GM23338 (cell line): ENCODE measurements at regions not wholly inside any gene's neighbourhood (a gene's known extent, or its start where the extent isn't known, plus 50 kb on each side); places are given as distances from the start of the nearest gene placed in this dataset.

Experiments
- ATAC-seq: fragments of 200-7000 bp; cut with Tn5 transposase; 3 replicates; pipeline ENCODE4 v1.9.1; 2020
- DNase-seq: peaks from one replicate; pipeline ENCODE4 v3.0.0-alpha.2; 2015; ENCODE audit warnings: low spot score
- H2AFZ ChIP-seq: fragments of 200-600 bp; sonication (generic); 2 replicates; pipeline ENCODE4 v1.8.0; 2016; ENCODE audit warnings: antibody characterized with exemption, mild to moderate bottlenecking, moderate library complexity
- H3F3A ChIP-seq: fragments of 200-600 bp; sonication (generic); replicated peaks from 2 replicates; pipeline ENCODE4 v1.8.0; 2017; ENCODE audit warnings: antibody characterized with exemption, mixed run types, low read depth
- H3K27ac ChIP-seq: fragments of 200-600 bp; sonication (generic); 2 replicates; pipeline ENCODE4 v1.6.1; 2016; ENCODE audit warnings: low read depth
- H3K27me3 ChIP-seq: fragments of 200-600 bp; sonication (generic); 2 replicates; pipeline ENCODE4 v1.8.0; 2016; ENCODE audit warnings: mild to moderate bottlenecking, mixed run types, moderate library complexity; ENCODE audit not compliant: insufficient read depth
- H3K36me3 ChIP-seq: fragments of 200-600 bp; sonication (generic); 2 replicates; pipeline ENCODE4 v1.8.0; 2016; ENCODE audit warnings: mild to moderate bottlenecking; ENCODE audit not compliant: insufficient read depth
- H3K4me1 ChIP-seq: fragments of 200-600 bp; sonication (generic); 2 replicates; pipeline ENCODE4 v1.8.0; 2016; ENCODE audit warnings: mild to moderate bottlenecking, moderate library complexity; ENCODE audit not compliant: insufficient read depth
- H3K4me2 ChIP-seq: fragments of 200-600 bp; sonication (generic); 2 replicates; pipeline ENCODE4 v1.7.1; 2017; ENCODE audit warnings: mixed run types
- H3K4me3 ChIP-seq: fragments of 200-600 bp; sonication (generic); 2 replicates; pipeline ENCODE4 v1.6.1; 2016; ENCODE audit warnings: mixed run types
- H3K79me2 ChIP-seq: fragments of 200-600 bp; sonication (generic); replicated peaks from 2 replicates; pipeline ENCODE4 v1.8.0; 2017; ENCODE audit warnings: mild to moderate bottlenecking; ENCODE audit not compliant: insufficient read depth
- H3K9me2 ChIP-seq: fragments of 200-600 bp; sonication (generic); 2 replicates; pipeline ENCODE4 v1.8.0; 2017; ENCODE audit not compliant: insufficient read depth
- H4K20me1 ChIP-seq: fragments of 200-600 bp; sonication (generic); replicated peaks from 2 replicates; pipeline ENCODE4 v1.8.0; 2017; ENCODE audit warnings: mild to moderate bottlenecking; ENCODE audit not compliant: insufficient read depth
- H3K27ac Mint-ChIP-seq: 2 replicates; pipeline ENCODE4 v1.8.0; 2020; ENCODE audit warnings: inconsistent platforms, mild to moderate bottlenecking, moderate library complexity, mixed read lengths
- H3K27me3 Mint-ChIP-seq: 3 replicates; pipeline ENCODE4 v1.8.0; 2022; ENCODE audit warnings: low read depth, mild to moderate bottlenecking, moderate library complexity, mixed read lengths, inconsistent platforms; ENCODE audit not compliant: insufficient read depth, poor library complexity
- H3K36me3 Mint-ChIP-seq: 3 replicates; pipeline ENCODE4 v1.8.0; 2021; ENCODE audit warnings: low read depth, mild to moderate bottlenecking, inconsistent platforms, moderate library complexity, mixed read lengths
- H3K4me1 Mint-ChIP-seq: 3 replicates; pipeline ENCODE4 v1.8.0; 2020; ENCODE audit warnings: mild to moderate bottlenecking, inconsistent platforms, mixed read lengths
- H3K4me3 Mint-ChIP-seq: 3 replicates; pipeline ENCODE4 v1.8.0; 2021; ENCODE audit warnings: moderate library complexity, mild to moderate bottlenecking, inconsistent platforms, mixed read lengths
- H3K9me3 Mint-ChIP-seq: 3 replicates; pipeline ENCODE4 v1.8.0; 2020; ENCODE audit warnings: moderate library complexity, mild to moderate bottlenecking, inconsistent platforms, mixed read lengths
- CREB1 ChIP-seq: fragments of 250-450 bp; sonication (Bioruptor Pico); IDR thresholded peaks from 2 replicates; pipeline ENCODE4 v1.5.0; 2020; ENCODE audit warnings: low read depth, mild to moderate bottlenecking, moderate library complexity
- CTCF ChIP-seq, 2 experiments: fragments of 200-600 bp in 1 of 2; sonication (generic) in 1 of 2; conservative IDR thresholded peaks; 2 replicates each; pipeline versions ENCODE4 v1.5.1 to v1.6.1; 2016 to 2017; ENCODE audit warnings: antibody characterized with exemption in 2 of 2, low read depth in 2 of 2, mild to moderate bottlenecking in 2 of 2, moderate library complexity in 1 of 2
- EZH2 ChIP-seq: fragments of 200-600 bp; sonication (generic); IDR thresholded peaks from one replicate; pipeline ENCODE4 v1.8.0; 2017; ENCODE audit warnings: antibody characterized with exemption, mild to moderate bottlenecking, low read depth; ENCODE audit not compliant: unreplicated experiment
- EZH2phosphoT487 ChIP-seq: fragments of 200-600 bp; sonication (generic); IDR thresholded peaks from one replicate; pipeline ENCODE4 v1.8.1; 2018; ENCODE audit warnings: antibody characterized with exemption; ENCODE audit not compliant: unreplicated experiment
- JUNB ChIP-seq: IDR thresholded peaks from one replicate; pipeline ENCODE4 v1.6.1; 2016; ENCODE audit warnings: antibody characterized with exemption; ENCODE audit not compliant: unreplicated experiment
- NANOG ChIP-seq: IDR thresholded peaks from 2 replicates; pipeline ENCODE4 v1.6.1; 2016; ENCODE audit warnings: antibody characterized with exemption, borderline replicate concordance
- STAT1 ChIP-seq: IDR thresholded peaks from one replicate; pipeline ENCODE4 v1.6.1; 2016; ENCODE audit warnings: antibody characterized with exemption; ENCODE audit not compliant: unreplicated experiment
- ZNF114 ChIP-seq: fragments of 250-450 bp; sonication (Bioruptor Pico); IDR thresholded peaks from 2 replicates; pipeline ENCODE4 v1.5.0; 2020; ENCODE audit warnings: mild to moderate bottlenecking, moderate library complexity
- ZNF331 ChIP-seq: fragments of 250-450 bp; sonication (Bioruptor Pico); IDR thresholded peaks from 2 replicates; pipeline ENCODE4 v1.5.0; 2020; ENCODE audit warnings: low read depth, mild to moderate bottlenecking, moderate library complexity
- TF ChIP-seq, protein P1 (sequence below): fragments of 250-450 bp; sonication (Bioruptor Pico); IDR thresholded peaks from 2 replicates; pipeline ENCODE4 v1.5.0; 2020; ENCODE audit warnings: mild to moderate bottlenecking, moderate library complexity

- Histone ChIP-seq H2AFZ (peak overlapping the region; percentile 90), H3K4me3 (no peak overlapping the region)
- no peaks in the 10 kb centered on the region for H3K36me3 Mint-ChIP-seq
These were observed 564.4 kb downstream of the TBL1XR1 start for GRCh38 chr3:176632925-176633324.

More at GRCh38 chr3:176632925-176633324, 564.4 kb downstream of the TBL1XR1 start:
- TF ChIP-seq NANOG: no peak
- TF ChIP-seq CREB1 (CRISPR knock-in tag): no peak
- TF ChIP-seq ZNF331 (CRISPR knock-in tag): no peak
- TF ChIP-seq, protein P1, sequence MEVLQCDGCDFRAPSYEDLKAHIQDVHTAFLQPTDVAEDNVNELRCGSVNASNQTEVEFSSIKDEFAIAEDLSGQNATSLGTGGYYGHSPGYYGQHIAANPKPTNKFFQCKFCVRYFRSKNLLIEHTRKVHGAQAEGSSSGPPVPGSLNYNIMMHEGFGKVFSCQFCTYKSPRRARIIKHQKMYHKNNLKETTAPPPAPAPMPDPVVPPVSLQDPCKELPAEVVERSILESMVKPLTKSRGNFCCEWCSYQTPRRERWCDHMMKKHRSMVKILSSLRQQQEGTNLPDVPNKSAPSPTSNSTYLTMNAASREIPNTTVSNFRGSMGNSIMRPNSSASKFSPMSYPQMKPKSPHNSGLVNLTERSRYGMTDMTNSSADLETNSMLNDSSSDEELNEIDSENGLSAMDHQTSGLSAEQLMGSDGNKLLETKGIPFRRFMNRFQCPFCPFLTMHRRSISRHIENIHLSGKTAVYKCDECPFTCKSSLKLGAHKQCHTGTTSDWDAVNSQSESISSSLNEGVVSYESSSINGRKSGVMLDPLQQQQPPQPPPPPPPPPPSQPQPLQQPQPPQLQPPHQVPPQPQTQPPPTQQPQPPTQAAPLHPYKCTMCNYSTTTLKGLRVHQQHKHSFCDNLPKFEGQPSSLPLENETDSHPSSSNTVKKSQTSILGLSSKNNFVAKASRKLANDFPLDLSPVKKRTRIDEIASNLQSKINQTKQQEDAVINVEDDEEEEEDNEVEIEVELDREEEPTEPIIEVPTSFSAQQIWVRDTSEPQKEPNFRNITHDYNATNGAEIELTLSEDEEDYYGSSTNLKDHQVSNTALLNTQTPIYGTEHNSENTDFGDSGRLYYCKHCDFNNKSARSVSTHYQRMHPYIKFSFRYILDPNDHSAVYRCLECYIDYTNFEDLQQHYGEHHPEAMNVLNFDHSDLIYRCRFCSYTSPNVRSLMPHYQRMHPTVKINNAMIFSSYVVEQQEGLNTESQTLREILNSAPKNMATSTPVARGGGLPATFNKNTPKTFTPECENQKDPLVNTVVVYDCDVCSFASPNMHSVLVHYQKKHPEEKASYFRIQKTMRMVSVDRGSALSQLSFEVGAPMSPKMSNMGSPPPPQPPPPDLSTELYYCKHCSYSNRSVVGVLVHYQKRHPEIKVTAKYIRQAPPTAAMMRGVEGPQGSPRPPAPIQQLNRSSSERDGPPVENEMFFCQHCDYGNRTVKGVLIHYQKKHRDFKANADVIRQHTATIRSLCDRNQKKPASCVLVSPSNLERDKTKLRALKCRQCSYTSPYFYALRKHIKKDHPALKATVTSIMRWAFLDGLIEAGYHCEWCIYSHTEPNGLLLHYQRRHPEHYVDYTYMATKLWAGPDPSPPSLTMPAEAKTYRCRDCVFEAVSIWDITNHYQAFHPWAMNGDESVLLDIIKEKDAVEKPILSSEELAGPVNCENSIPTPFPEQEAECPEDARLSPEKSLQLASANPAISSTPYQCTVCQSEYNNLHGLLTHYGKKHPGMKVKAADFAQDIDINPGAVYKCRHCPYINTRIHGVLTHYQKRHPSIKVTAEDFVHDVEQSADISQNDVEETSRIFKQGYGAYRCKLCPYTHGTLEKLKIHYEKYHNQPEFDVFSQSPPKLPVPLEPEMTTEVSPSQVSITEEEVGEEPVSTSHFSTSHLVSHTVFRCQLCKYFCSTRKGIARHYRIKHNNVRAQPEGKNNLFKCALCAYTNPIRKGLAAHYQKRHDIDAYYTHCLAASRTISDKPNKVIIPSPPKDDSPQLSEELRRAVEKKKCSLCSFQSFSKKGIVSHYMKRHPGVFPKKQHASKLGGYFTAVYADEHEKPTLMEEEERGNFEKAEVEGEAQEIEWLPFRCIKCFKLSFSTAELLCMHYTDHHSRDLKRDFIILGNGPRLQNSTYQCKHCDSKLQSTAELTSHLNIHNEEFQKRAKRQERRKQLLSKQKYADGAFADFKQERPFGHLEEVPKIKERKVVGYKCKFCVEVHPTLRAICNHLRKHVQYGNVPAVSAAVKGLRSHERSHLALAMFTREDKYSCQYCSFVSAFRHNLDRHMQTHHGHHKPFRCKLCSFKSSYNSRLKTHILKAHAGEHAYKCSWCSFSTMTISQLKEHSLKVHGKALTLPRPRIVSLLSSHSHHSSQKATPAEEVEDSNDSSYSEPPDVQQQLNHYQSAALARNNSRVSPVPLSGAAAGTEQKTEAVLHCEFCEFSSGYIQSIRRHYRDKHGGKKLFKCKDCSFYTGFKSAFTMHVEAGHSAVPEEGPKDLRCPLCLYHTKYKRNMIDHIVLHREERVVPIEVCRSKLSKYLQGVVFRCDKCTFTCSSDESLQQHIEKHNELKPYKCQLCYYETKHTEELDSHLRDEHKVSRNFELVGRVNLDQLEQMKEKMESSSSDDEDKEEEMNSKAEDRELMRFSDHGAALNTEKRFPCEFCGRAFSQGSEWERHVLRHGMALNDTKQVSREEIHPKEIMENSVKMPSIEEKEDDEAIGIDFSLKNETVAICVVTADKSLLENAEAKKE (CRISPR knock-in tag): no peak
- no peak for TF ChIP-seq EZH2
- TF ChIP-seq JUNB: no peak
- TF ChIP-seq EZH2phosphoT487: no peak
- TF ChIP-seq ZNF114: no peak
- no peak for TF ChIP-seq CTCF (conservative IDR thresholded peaks at IDR 0.05; ENCODE audit: low read depth in 2 of 2)
- no peak for TF ChIP-seq STAT1
- DNase-seq (no peak), ATAC-seq (peak; percentile 43; the same call in 2 of the 3 replicates)
- no peaks in the 10 kb centered on the region for H4K20me1 ChIP-seq
- H3F3A ChIP-seq: no peaks in the 10 kb centered on the region
- Mint-ChIP-seq H3K4me1 (peaks cover 7% of the 10 kb centered on the region; the same call in 1 of the 3 replicates), H3K27ac (no peak overlapping the region), H3K9me3 (no peaks in the 10 kb centered on the region), H3K27me3 (no peaks in the 10 kb centered on the region), H3K4me3 (no peak overlapping the region)
- no peaks in the 10 kb centered on the region for H3K27me3 ChIP-seq
- no peaks in the 10 kb centered on the region for H3K9me2 ChIP-seq
- H3K79me2 ChIP-seq: no peaks in the 10 kb centered on the region
- no peaks in the 10 kb centered on the region for H3K4me1 ChIP-seq
- no peak overlapping the region for H3K4me2 ChIP-seq
- H3K36me3 ChIP-seq: no peaks in the 10 kb centered on the region
- H3K27ac ChIP-seq: no peak overlapping the region
